ENCODE measurements at regions not wholly inside any gene's neighbourhood (a gene's known extent, or its start where the extent isn't known, plus 50 kb on each side); places are given as distances from the start of the nearest gene placed in this dataset.
A peak's percentile ranks its signal among the peaks of the same experiment; 100 is the strongest.

- H2AFZ ChIP-seq (ENCODE audit: low read length), result no peak overlapping the region
- peaks cover 10% of the 10 kb centered on the region; the same call in 1 of the 2 replicates for H3K4me1 ChIP-seq (ENCODE audit: insufficient read depth, low read length)
- no CpG with 5 or more reads among the region's 5 CpGs for WGBS (ENCODE audit: extremely low coverage, insufficient read length, low lambda C conversion rate)
- H3K14ac ChIP-seq (ENCODE audit: insufficient read depth, low read length), result no peak overlapping the region
- H3K56ac ChIP-seq (ENCODE audit: insufficient read length, low read depth, low read length), result no peak overlapping the region
- H3K23me2 ChIP-seq (ENCODE audit: insufficient read length, low read depth, low read length, poor library complexity, severe bottlenecking), result no peaks in the 10 kb centered on the region
- H3K4ac ChIP-seq (ENCODE audit: low read depth, low read length), result no peak overlapping the region
- no peak overlapping the region for H4K5ac ChIP-seq (ENCODE audit: insufficient read length, low read depth, low read length)
- no peaks in the 10 kb centered on the region for H4K20me1 ChIP-seq (ENCODE audit: control insufficient read depth, insufficient read depth, insufficient read length)
- Mint-ChIP-seq H3K4me3 (0 out of 5 replicates have a peak overlapping the region, but pooled peaks of 1 of the 2 experiments have one; percentile 43), H3K27me3 (ENCODE audit: low read depth) (peaks cover 30% of the 10 kb centered on the region), H3K36me3 (ENCODE audit: insufficient read depth in 1 of 3, low read depth in 3 of 3) (no peaks in the 10 kb centered on the region; a peak in 1 of 7 replicates), H3K9me3 (no peaks in the 10 kb centered on the region), H3K4me1 (peaks cover 37 to 39% of the 10 kb centered on the region in 2 experiments), H3K27ac (no peak overlapping the region; a peak in 1 of 7 replicates)
- H3K9ac ChIP-seq (ENCODE audit: extremely low read depth, insufficient read length, low read length), result no peak overlapping the region
- no peak overlapping the region for H4K91ac ChIP-seq (ENCODE audit: insufficient read length, low read depth, low read length)
- no peaks in the 10 kb centered on the region for H3K27me3 ChIP-seq (ENCODE audit: insufficient read depth, low read length)
- no peak overlapping the region for H2BK15ac ChIP-seq (ENCODE audit: low read depth, low read length)
- no peaks in the 10 kb centered on the region for H3K79me1 ChIP-seq (ENCODE audit: insufficient read depth, low read depth, low read length, poor library complexity, severe bottlenecking)
- H2BK20ac ChIP-seq (ENCODE audit: low read depth, low read length, poor library complexity, severe bottlenecking), result no peak overlapping the region
- no peaks in the 10 kb centered on the region for H3K9me3 ChIP-seq (ENCODE audit: control insufficient read depth, low read depth, low read length)
- no peak overlapping the region for H2BK12ac ChIP-seq (ENCODE audit: insufficient read length, low read depth, low read length)
- TF ChIP-seq, protein P1, sequence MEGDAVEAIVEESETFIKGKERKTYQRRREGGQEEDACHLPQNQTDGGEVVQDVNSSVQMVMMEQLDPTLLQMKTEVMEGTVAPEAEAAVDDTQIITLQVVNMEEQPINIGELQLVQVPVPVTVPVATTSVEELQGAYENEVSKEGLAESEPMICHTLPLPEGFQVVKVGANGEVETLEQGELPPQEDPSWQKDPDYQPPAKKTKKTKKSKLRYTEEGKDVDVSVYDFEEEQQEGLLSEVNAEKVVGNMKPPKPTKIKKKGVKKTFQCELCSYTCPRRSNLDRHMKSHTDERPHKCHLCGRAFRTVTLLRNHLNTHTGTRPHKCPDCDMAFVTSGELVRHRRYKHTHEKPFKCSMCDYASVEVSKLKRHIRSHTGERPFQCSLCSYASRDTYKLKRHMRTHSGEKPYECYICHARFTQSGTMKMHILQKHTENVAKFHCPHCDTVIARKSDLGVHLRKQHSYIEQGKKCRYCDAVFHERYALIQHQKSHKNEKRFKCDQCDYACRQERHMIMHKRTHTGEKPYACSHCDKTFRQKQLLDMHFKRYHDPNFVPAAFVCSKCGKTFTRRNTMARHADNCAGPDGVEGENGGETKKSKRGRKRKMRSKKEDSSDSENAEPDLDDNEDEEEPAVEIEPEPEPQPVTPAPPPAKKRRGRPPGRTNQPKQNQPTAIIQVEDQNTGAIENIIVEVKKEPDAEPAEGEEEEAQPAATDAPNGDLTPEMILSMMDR (conservative IDR thresholded peaks at IDR 0.05), result no peak
- H2BK120ac ChIP-seq (ENCODE audit: low read depth, low read length, poor library complexity, severe bottlenecking), result no peak overlapping the region
- no peak overlapping the region for H3K27ac ChIP-seq (ENCODE audit: insufficient read length, low read depth, low read length)
- peak overlapping the region; percentile 23 for H3K4me2 ChIP-seq (ENCODE audit: insufficient read depth, insufficient read length, low read length)
- no peak overlapping the region for H3K18ac ChIP-seq (ENCODE audit: insufficient read length, low read depth, low read length)
- no peak for DNase-seq
- H3K79me2 ChIP-seq (ENCODE audit: insufficient read depth, low read length), result no peaks in the 10 kb centered on the region
- H2AK5ac ChIP-seq (ENCODE audit: insufficient read length, low read length), result no peak overlapping the region
- no peak overlapping the region for H2BK5ac ChIP-seq (ENCODE audit: insufficient read length, low read length)
- H3T11ph ChIP-seq (ENCODE audit: low read length), result no peak overlapping the region
- H4K8ac ChIP-seq (replicated peaks; ENCODE audit: insufficient read length, low read depth, low read length), result no peak overlapping the region
- H3K23ac ChIP-seq (ENCODE audit: insufficient read length, low read depth, low read length), result no peak overlapping the region
Observed at GRCh38 chr2:16330982-16331381, 334.7 kb downstream of the CYRIA start.

Measured in H9 (cell line).